Ishikawa (cell line): ENCODE measurements at regions not wholly inside any gene's neighbourhood (a gene's known extent, or its start where the extent isn't known, plus 50 kb on each side); places are given as distances from the start of the nearest gene placed in this dataset.

Experiments
- CEBPB ChIP-seq: IDR thresholded peaks from 2 replicates; pipeline ENCODE4 v1.6.1; 2012
- CREB1 ChIP-seq: IDR thresholded peaks from 2 replicates; pipeline ENCODE4 v1.6.1; 2012; ENCODE audit warnings: low read depth
- EGR1 ChIP-seq: IDR thresholded peaks from 2 replicates; pipeline ENCODE4 v1.6.1; 2012
- EP300 ChIP-seq: IDR thresholded peaks from 2 replicates; pipeline ENCODE4 v1.6.1; 2012; ENCODE audit warnings: borderline replicate concordance
- FOXM1 ChIP-seq: IDR thresholded peaks from 2 replicates; pipeline ENCODE4 v1.6.1; 2012; ENCODE audit warnings: low read depth, borderline replicate concordance
- MAX ChIP-seq: IDR thresholded peaks from 2 replicates; pipeline ENCODE4 v1.6.1; 2012
- NFIC ChIP-seq: IDR thresholded peaks from 2 replicates; pipeline ENCODE4 v1.6.1; 2012
- RAD21 ChIP-seq: IDR thresholded peaks from 2 replicates; pipeline ENCODE4 v1.6.1; 2012; ENCODE audit warnings: low read depth
- REST ChIP-seq: IDR thresholded peaks from 2 replicates; pipeline ENCODE4 v1.6.1; 2012; ENCODE audit warnings: low read depth, mild to moderate bottlenecking
- TAF1 ChIP-seq: IDR thresholded peaks from 2 replicates; pipeline ENCODE4 v1.6.1; 2012; ENCODE audit warnings: low read depth, mild to moderate bottlenecking
- TCF12 ChIP-seq: IDR thresholded peaks from 2 replicates; pipeline ENCODE4 v1.6.1; 2012; ENCODE audit warnings: low read depth
- TEAD4 ChIP-seq: IDR thresholded peaks from 2 replicates; pipeline ENCODE4 v1.6.1; 2012
- YY1 ChIP-seq: IDR thresholded peaks from 2 replicates; pipeline ENCODE4 v1.6.1; 2012; ENCODE audit warnings: low read depth
- ZBTB7A ChIP-seq: IDR thresholded peaks from 2 replicates; pipeline ENCODE4 v1.6.1; 2012; ENCODE audit warnings: low read depth
- TF ChIP-seq, protein P1 (sequence below): IDR thresholded peaks from 2 replicates; pipeline ENCODE4 v1.6.1; 2012

DNA sequence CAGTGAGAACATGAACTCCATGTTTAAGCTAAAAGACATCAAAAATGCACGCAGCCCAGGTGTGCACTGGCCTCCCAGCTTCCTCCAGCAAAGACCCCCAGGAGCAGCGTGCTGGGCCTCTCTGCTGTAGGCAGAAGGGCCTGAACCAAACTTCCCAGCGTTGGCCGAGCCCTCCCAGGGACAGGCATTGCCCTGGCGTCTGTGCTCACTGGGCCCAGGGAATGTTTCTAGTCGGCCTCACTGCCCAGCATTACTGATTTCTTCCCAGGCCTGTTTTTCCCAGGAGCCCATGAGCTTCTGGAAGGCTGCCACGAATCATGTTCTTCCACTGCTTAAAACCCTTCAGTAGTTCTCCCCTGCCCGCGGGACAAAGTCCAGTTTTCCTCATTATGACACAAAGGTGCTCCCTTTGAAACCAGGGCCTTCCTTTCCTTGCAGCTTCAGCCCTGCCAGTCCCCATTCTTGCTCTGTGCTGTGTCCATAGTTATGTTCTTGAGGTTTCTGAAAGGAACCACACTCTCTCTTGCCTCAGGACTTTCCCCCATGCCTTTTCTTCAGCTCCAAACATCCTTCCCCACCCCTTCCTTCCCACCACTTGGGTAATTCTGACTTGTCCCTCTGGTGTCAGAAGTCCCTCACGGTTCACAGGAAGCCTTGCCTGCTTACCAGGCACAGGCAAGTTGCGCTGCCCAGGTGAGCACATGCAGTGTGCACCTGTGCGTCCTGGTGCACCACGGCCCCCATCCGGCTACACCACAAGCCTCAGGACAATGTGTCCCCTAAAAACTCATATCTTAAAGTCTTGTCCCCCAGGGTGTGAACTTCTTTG lies 93.4 kb upstream of the ENPP6 start:
- TF ChIP-seq ZBTB7A (no peak), CREB1 (no peak), EGR1 (no peak), MAX (no peak), NFIC (no peak), CEBPB (no peak), FOXM1 (no peak), YY1 (no peak)

DNA sequence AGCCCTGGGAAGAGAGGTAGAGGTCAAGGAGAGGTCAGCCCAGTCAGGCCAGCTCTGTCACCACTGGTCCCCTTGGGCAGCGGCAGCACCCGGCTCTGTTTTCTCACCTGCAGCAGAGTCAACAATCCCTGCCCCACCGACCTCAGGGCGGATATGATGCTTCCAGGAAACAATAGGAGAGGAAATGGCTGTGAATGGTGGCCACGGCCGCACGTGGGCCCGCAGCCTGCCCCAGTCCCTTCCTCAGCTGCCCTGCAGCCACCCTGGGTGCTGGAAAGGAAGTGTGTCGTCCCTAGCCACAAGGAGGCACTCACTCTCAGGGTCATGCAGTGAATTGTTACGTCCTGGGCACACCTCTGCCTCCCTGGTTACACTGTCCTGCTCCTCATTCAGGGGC lies 92.5 kb upstream of the ENPP6 start:
- TF ChIP-seq RAD21: peak; percentile 51
- no peak for TF ChIP-seq REST

DNA sequence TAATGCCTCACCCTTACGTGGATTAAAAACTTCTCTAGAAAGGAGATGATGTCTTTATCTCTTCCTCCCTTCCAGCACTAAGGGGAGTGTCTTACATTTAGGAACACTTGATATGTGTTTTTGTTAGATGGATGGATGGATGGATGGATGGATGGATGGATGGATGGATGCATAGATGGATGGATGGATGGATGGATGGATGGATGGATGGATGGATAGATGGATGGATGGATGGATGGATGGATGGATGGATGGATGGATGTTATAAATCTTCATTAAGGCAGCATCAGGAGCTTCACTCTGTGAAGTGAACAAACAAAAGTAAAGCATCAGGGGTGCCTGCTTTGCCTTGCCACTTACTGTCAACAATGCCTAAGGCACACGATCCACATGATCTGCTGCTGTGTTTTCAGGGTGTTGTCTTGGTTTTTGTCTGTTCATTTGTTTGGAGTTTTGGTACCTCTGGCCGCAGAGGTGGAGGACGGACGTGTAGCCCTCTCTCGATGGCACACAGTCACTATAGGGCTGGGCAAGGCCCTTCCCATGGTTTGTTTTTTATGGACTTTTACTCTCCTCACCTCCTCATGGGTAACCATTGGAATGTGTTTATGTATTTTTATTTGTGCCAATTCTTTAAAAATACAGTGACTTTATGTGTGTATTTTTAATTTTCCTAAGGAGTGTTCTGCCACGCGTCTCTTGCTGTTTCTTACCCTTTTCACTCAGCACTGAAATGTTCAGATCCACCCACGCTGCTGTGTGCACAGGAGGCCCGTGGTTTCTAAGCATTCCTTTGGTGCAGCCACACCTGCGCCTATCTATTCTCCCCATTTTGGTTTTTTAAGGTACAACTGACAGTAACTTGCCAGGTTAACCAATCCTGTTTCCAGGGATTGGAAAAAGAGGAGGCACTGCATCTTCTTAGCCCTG lies 91.8 kb upstream of the ENPP6 start:
- no peak for TF ChIP-seq MAX
- TF ChIP-seq FOXM1: no peak

- no peak for TF ChIP-seq CEBPB
- TF ChIP-seq MAX: no peak
- TF ChIP-seq TAF1: no peak
- TF ChIP-seq, protein P1, sequence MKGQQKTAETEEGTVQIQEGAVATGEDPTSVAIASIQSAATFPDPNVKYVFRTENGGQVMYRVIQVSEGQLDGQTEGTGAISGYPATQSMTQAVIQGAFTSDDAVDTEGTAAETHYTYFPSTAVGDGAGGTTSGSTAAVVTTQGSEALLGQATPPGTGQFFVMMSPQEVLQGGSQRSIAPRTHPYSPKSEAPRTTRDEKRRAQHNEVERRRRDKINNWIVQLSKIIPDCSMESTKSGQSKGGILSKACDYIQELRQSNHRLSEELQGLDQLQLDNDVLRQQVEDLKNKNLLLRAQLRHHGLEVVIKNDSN: no peak
- no peak for TF ChIP-seq RAD21
- TF ChIP-seq TEAD4: no peak
Observed at GRCh38 chr4:184306949-184307348, 89.3 kb upstream of the ENPP6 start.

DNA sequence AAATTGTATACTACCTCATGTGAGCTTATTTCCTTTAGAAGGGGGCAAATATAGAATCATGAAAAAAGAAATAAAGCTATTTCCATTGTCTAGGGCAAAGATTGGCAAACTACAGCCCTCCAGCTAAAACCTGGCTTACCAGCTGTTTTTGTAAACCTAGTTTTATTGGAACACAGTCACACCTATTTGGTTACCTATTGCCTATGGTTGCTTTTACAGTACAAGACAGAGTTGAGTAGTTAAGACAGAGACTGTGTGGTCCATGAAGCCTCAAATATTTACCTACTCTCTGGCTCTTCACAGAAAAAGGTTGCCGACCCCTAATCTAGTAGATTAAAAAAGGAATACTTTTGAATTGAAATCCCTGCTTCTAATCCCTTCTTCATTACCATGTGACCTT lies 88.8 kb upstream of the ENPP6 start:
- TF ChIP-seq, protein P1: no peak
- no peak for TF ChIP-seq TEAD4
- TF ChIP-seq YY1: no peak
- TF ChIP-seq EP300: no peak
- no peak for TF ChIP-seq EGR1
- TF ChIP-seq FOXM1: no peak
- no peak for TF ChIP-seq MAX
- TF ChIP-seq NFIC: no peak
- TF ChIP-seq TAF1: no peak
- TF ChIP-seq TCF12: no peak
- TF ChIP-seq REST: no peak
- TF ChIP-seq CEBPB: no peak
- TF ChIP-seq CREB1: no peak

DNA sequence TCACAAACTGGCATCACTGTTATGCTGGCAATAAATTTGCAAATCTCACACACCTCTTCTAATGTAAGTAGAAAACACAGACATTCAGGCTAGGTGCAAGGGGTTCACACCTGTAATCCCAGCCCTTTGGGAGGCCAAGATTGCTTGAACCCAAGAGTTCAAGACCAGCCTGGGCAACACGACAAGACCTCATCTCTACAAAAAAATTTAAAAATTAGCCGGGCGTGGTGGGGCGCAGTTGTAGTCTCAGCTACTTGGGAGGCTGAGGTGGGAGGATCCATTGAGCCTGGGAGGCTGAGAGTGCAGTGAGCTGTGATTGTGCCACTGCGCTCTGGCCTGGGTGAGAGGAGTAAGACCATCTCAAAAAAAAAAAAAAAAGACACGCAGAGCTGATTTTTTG lies 83.1 kb upstream of the ENPP6 start:
- TF ChIP-seq TEAD4 (no peak), FOXM1 (no peak), YY1 (no peak), CREB1 (no peak), NFIC (no peak), TCF12 (no peak), ZBTB7A (no peak), RAD21 (no peak), TAF1 (no peak), MAX (no peak), EGR1 (no peak), CEBPB (no peak)
- TF ChIP-seq, protein P1: no peak
